T-cell (primary cell): ENCODE measurements at regions not wholly inside any gene's neighbourhood (a gene's known extent, or its start where the extent isn't known, plus 50 kb on each side); places are given as distances from the start of the nearest gene placed in this dataset.

ENCODE experiments used
- ATAC-seq, 4 experiments: fragments of 200-7000 bp in 3 of 4; fragments of 150-1000 bp in 1 of 4; cut with Tn5 transposase; replicated peaks in 1 of 4; 1 replicate in 3 of 4; 2 replicates in 1 of 4; pipeline ENCODE4 v1.10.0; 2021; ENCODE audit warnings: moderate library complexity in 3 of 4, mild to moderate bottlenecking in 2 of 4, moderate number of reproducible peaks in 1 of 4
- CTCF ChIA-PET, 2 donors: fragments of 300-600 bp; sonication (Branson Sonifier 250); formaldehyde crosslinking; loops; one replicate each; lab custom pipeline; 2022; ENCODE audit warnings: antibody characterized with exemption in 2 of 2; lab: Charles Lee
- POLR2A ChIA-PET, 2 donors: fragments of 300-600 bp; sonication (Branson Sonifier 250); formaldehyde crosslinking; loops; one replicate each; lab custom pipeline; 2022; ENCODE audit warnings: antibody characterized with exemption in 2 of 2; lab: Charles Lee
- DNase-seq, 35 experiments: peaks; one replicate each; pipeline versions ENCODE4 v3.0.0 to v3.0.0-alpha.2; 2013 to 2023
- H3K27ac ChIP-seq: one replicate; pipeline ENCODE4 v1.5.1; 2013; ENCODE audit warnings: low read length
- H3K27me3 ChIP-seq, 2 experiments: replicated peaks in 1 of 2; 1 replicate in 1 of 2; 2 replicates in 1 of 2; pipeline versions ENCODE4 v1.6.1 to v1.7.0; 2013; ENCODE audit warnings: low read length in 1 of 2, mixed read lengths in 1 of 2; ENCODE audit not compliant: control insufficient read depth in 2 of 2, insufficient read depth in 2 of 2; ENCODE audit errors: extremely low read depth in 1 of 2
- H3K36me3 ChIP-seq, 2 donors: 1 replicate in 1 of 2; 2 replicates in 1 of 2; pipeline versions ENCODE4 v1.6.1 to v1.7.0; 2013; ENCODE audit warnings: low read length in 1 of 2; ENCODE audit not compliant: control insufficient read depth in 2 of 2, insufficient read depth in 1 of 2; ENCODE audit errors: extremely low read depth in 1 of 2
- H3K4me1 ChIP-seq, 2 experiments: 1 replicate in 1 of 2; 2 replicates in 1 of 2; pipeline versions ENCODE4 v1.6.1 to v1.7.0; 2013; ENCODE audit warnings: low read length in 2 of 2, mixed read lengths in 1 of 2; ENCODE audit not compliant: insufficient read depth in 2 of 2, control insufficient read depth in 1 of 2; ENCODE audit errors: extremely low read depth in 1 of 2
- H3K4me3 ChIP-seq, 2 donors: 1 replicate in 1 of 2; 2 replicates in 1 of 2; pipeline versions ENCODE4 v1.5.1 to v1.7.0; 2013; ENCODE audit warnings: mild to moderate bottlenecking in 2 of 2, low read length in 1 of 2, moderate library complexity in 1 of 2; ENCODE audit not compliant: control insufficient read depth in 1 of 2; ENCODE audit errors: extremely low read depth in 1 of 2
- H3K9me3 ChIP-seq: 2 replicates; pipeline ENCODE4 v1.7.0; 2013
- H3K27ac Mint-ChIP-seq, 2 donors: one replicate each; pipeline ENCODE4 v1.8.0; 2020 to 2021; ENCODE audit warnings: mild to moderate bottlenecking in 2 of 2, mixed read lengths in 2 of 2
- H3K27me3 Mint-ChIP-seq, 2 donors: one replicate each; pipeline ENCODE4 v1.8.0; 2021 to 2022; ENCODE audit warnings: mixed read lengths in 2 of 2
- H3K36me3 Mint-ChIP-seq: one replicate; pipeline ENCODE4 v1.8.0; 2021; ENCODE audit warnings: mixed read lengths
- H3K4me1 Mint-ChIP-seq, 3 donors: one replicate each; pipeline ENCODE4 v1.8.0; 2020 to 2022; ENCODE audit warnings: mixed read lengths in 3 of 3, mild to moderate bottlenecking in 1 of 3
- H3K4me3 Mint-ChIP-seq, 3 donors: one replicate each; pipeline ENCODE4 v1.8.0; 2020 to 2022; ENCODE audit warnings: mild to moderate bottlenecking in 3 of 3, mixed read lengths in 3 of 3, moderate library complexity in 3 of 3
- H3K9me3 Mint-ChIP-seq, 3 donors: one replicate each; pipeline ENCODE4 v1.8.0; 2020 to 2022; ENCODE audit warnings: mixed read lengths in 3 of 3
- WGBS: methylation state at CpG from one replicate; pipeline ENCODE4 v1.1.5; 2013; ENCODE audit warnings: missing lambda C conversion rate; ENCODE audit not compliant: insufficient coverage; 5-methylcytosine and 5-hydroxymethylcytosine counted together

GRCh38 chr6:63478734-63479133 is 93.5 kb upstream of the LOC128125822 start:
- no peak overlapping the region for H3K4me3 Mint-ChIP-seq
- no peak overlapping the region for H3K27ac Mint-ChIP-seq
- ChIA-PET CTCF (no interaction called here), POLR2A (interaction anchor here in 1 of 2 donors (0.6 kb wide), 1 partner anchor 302 kb away, joined by 4 read pairs; no protein-coding TSS in a partner anchor)
- no peaks in the 10 kb centered on the region for H3K36me3 ChIP-seq
- H3K9me3 Mint-ChIP-seq, result no peaks in the 10 kb centered on the region
- no peaks in the 10 kb centered on the region for H3K9me3 ChIP-seq
- peaks cover 0 to 1% of the 10 kb centered on the region in 2 donors for H3K27me3 Mint-ChIP-seq
- no CpG with 5 or more reads among the region's 1 CpG for WGBS
- no peak for ATAC-seq
- no peak overlapping the region for H3K4me3 ChIP-seq
- H3K4me1 ChIP-seq, result no peaks in the 10 kb centered on the region
- H3K27ac ChIP-seq, result no peak overlapping the region
- no peaks in the 10 kb centered on the region for H3K36me3 Mint-ChIP-seq
- H3K4me1 Mint-ChIP-seq, result no peaks in the 10 kb centered on the region
- DNase-seq, result no peak
- no peaks in the 10 kb centered on the region for H3K27me3 ChIP-seq

GRCh38 chr6:63486196-63486595 is 86.1 kb upstream of the LOC128125822 start:
- DNase-seq (no peak), ATAC-seq (no peak)
- Histone ChIP-seq H3K36me3 (no peaks in the 10 kb centered on the region), H3K27ac (no peak overlapping the region), H3K4me3 (no peak overlapping the region), H3K9me3 (no peaks in the 10 kb centered on the region), H3K4me1 (no peaks in the 10 kb centered on the region), H3K27me3 (peaks cover 0 to 3% of the 10 kb centered on the region in 2 experiments)
- no peak overlapping the region for H3K4me3 Mint-ChIP-seq
- H3K27ac Mint-ChIP-seq, result no peak overlapping the region
- POLR2A ChIA-PET, result interaction anchor here in 1 of 2 donors (0.6 kb wide), 1 partner anchor 366 kb away, joined by 10 read pairs; no protein-coding TSS in a partner anchor
- 71% methylated on average over 2 of the region's 2 CpGs for WGBS
- CTCF ChIA-PET, result no interaction called here
- no peaks in the 10 kb centered on the region for H3K4me1 Mint-ChIP-seq
- peaks cover 4% of the 10 kb centered on the region in 2 donors for H3K27me3 Mint-ChIP-seq
- H3K36me3 Mint-ChIP-seq, result no peaks in the 10 kb centered on the region
- H3K9me3 Mint-ChIP-seq, result no peaks in the 10 kb centered on the region

DNA sequence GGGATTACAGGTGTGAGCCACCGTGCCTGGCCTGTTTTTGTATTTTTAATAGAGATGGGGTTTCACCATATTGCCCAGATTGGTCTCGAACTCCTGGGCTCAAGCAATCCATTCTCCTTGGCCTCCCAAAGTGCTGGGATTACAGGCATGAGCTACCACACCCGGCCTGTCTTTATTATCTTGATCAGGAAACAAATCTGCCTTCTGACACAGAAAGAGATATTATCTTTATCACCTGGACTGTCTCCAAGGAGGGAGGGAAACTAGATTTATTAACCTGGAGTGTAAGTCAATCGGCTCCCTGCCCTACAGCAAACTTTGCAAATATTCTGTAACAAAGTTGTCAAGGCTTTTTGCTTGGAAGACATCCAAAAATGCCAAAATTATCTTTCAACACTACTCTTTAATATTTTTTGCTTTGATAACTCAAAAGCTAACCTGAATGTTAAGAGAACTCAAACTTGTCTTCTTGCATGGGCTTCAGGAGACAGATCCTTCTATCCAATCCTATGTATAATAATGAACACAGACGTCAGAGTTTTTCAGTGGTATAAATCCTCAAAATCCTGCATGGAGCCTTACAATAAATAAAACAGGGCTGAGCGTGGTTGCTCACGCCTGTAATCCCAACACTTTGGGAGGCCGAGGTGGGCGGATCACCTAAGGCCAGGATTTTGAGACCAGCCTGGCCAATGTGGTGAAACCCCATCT is 85.0 kb upstream of the LOC128125822 start:
- CTCF ChIA-PET, result no interaction called here
- no peak overlapping the region for H3K27ac Mint-ChIP-seq

GRCh38 chr6:63491119-63491518 is 81.2 kb upstream of the LOC128125822 start:
- Mint-ChIP-seq H3K4me1 (no peaks in the 10 kb centered on the region), H3K4me3 (no peak overlapping the region), H3K36me3 (no peaks in the 10 kb centered on the region), H3K27me3 (peaks cover 0 to 2% of the 10 kb centered on the region in 2 donors), H3K27ac (no peak overlapping the region), H3K9me3 (no peaks in the 10 kb centered on the region)
- CTCF ChIA-PET, result no interaction called here
- Histone ChIP-seq H3K4me1 (no peaks in the 10 kb centered on the region), H3K9me3 (no peaks in the 10 kb centered on the region), H3K27me3 (peaks cover 0 to 6% of the 10 kb centered on the region in 2 experiments), H3K27ac (no peak overlapping the region), H3K36me3 (no peaks in the 10 kb centered on the region), H3K4me3 (no peak overlapping the region)
- DNase-seq, result no peak
- ATAC-seq, result no peak
- whole genome bisulfite sequencing, result no CpG with 5 or more reads among the region's 2 CpGs
- POLR2A ChIA-PET, result no interaction called here

More for the DNA sequence above, 85.0 kb upstream of the LOC128125822 start:
- Mint-ChIP-seq H3K9me3 (no peaks in the 10 kb centered on the region), H3K4me3 (no peak overlapping the region), H3K4me1 (no peaks in the 10 kb centered on the region), H3K36me3 (no peaks in the 10 kb centered on the region), H3K27me3 (peaks cover 4% of the 10 kb centered on the region in 2 donors)
- no peaks in the 10 kb centered on the region for H3K4me1 ChIP-seq
- ATAC-seq (no peak), DNase-seq (no peak)
- H3K36me3 ChIP-seq, result no peaks in the 10 kb centered on the region
- H3K27me3 ChIP-seq, result peaks cover 0 to 3% of the 10 kb centered on the region in 2 experiments
- H3K4me3 ChIP-seq, result no peak overlapping the region
- WGBS, result 76% methylated on average over 6 of the region's 9 CpGs
- no peak overlapping the region for H3K27ac ChIP-seq
- H3K9me3 ChIP-seq, result no peaks in the 10 kb centered on the region
- POLR2A ChIA-PET, result no interaction called here

DNA sequence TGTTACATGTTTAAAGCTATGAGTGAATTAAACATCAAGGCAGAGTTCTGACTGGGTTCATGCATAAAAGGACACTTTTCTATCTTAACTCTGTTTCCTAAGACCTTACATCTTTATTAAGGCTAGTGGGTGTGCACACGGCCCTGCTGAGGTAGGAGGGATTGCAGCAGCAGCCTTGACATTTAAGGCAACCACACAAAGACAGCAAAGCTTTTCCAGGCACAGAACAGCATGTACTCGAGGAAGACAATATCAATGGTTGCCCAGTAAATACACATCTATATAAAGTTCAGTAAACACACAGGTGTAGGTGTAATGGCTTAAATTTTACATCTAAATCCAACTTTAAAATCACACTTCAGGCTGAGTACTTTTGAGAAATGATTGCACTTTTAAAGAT is 79.8 kb upstream of the LOC128125822 start:
- H3K27me3 ChIP-seq, result peaks cover 0 to 6% of the 10 kb centered on the region in 2 experiments
- no peaks in the 10 kb centered on the region for H3K9me3 ChIP-seq
- no CpG with 5 or more reads among the region's 2 CpGs for WGBS
- no peak overlapping the region for H3K27ac ChIP-seq
- no peak for DNase-seq
- Mint-ChIP-seq H3K4me1 (no peaks in the 10 kb centered on the region), H3K9me3 (no peaks in the 10 kb centered on the region), H3K4me3 (no peak overlapping the region), H3K27ac (no peak overlapping the region), H3K27me3 (peaks cover 0 to 1% of the 10 kb centered on the region in 2 donors), H3K36me3 (no peaks in the 10 kb centered on the region)
- no peak overlapping the region for H3K4me3 ChIP-seq
- no peak for ATAC-seq
- ChIA-PET POLR2A (no interaction called here), CTCF (no interaction called here)
- no peaks in the 10 kb centered on the region for H3K4me1 ChIP-seq
- no peaks in the 10 kb centered on the region for H3K36me3 ChIP-seq

GRCh38 chr6:63493557-63493956 is 78.7 kb upstream of the LOC128125822 start:
- no peak overlapping the region for H3K27ac Mint-ChIP-seq
- H3K27ac ChIP-seq, result no peak overlapping the region
- no peaks in the 10 kb centered on the region for H3K36me3 ChIP-seq
- DNase-seq, result no peak
- H3K9me3 ChIP-seq, result no peaks in the 10 kb centered on the region
- H3K4me3 Mint-ChIP-seq, result no peak overlapping the region
- H3K4me1 Mint-ChIP-seq, result no peaks in the 10 kb centered on the region
- peaks cover 2 to 5% of the 10 kb centered on the region in 2 donors for H3K27me3 Mint-ChIP-seq
- peaks cover 0 to 6% of the 10 kb centered on the region in 2 experiments for H3K27me3 ChIP-seq
- no peaks in the 10 kb centered on the region for H3K4me1 ChIP-seq
- no peak overlapping the region for H3K4me3 ChIP-seq
- ChIA-PET POLR2A (no interaction called here), CTCF (interaction anchor here in 1 of 2 donors (0.7 kb wide), 1 partner anchor 32 kb away, joined by 7 read pairs; no protein-coding TSS in a partner anchor)
- H3K36me3 Mint-ChIP-seq, result no peaks in the 10 kb centered on the region
- ATAC-seq, result no peak
- 100% methylated on average over 1 of the region's 1 CpG for WGBS
- H3K9me3 Mint-ChIP-seq, result no peaks in the 10 kb centered on the region
